Peyer's patch (tissue), 4 donors: ENCODE measurements at regions not wholly inside any gene's neighbourhood (a gene's known extent, or its start where the extent isn't known, plus 50 kb on each side); places are given as distances from the start of the nearest gene placed in this dataset.
"Not testable (repeated sequence)": the region's sequence is repeated elsewhere in the genome, so short reads cannot be mapped to it uniquely, and the experiment has no call there.

Source experiments
- DNase-seq, 3 donors: peaks; one replicate each; pipeline ENCODE4 v3.0.0-alpha.2; 2017 to 2019
- H3K27ac ChIP-seq, 4 donors: fragments of 200-600 bp; sonication (generic); one replicate each; pipeline ENCODE4 v1.5.1; 2016 to 2019
- H3K27me3 ChIP-seq, 2 donors: fragments of 200-600 bp; sonication (generic); one replicate each; pipeline ENCODE4 v1.5.1; 2019
- H3K36me3 ChIP-seq, 3 donors: fragments of 200-600 bp; sonication (generic); one replicate each; pipeline ENCODE4 v1.5.1; 2016 to 2019
- H3K4me1 ChIP-seq, 4 donors: fragments of 200-600 bp; sonication (generic); one replicate each; pipeline ENCODE4 v1.5.1; 2016 to 2019
- H3K4me3 ChIP-seq, 4 donors: fragments of 200-600 bp; sonication (generic); 1 replicate in 3 of 4; 2 replicates in 1 of 4; pipeline ENCODE4 v1.5.1; 2016 to 2019; ENCODE audit warnings: mild to moderate bottlenecking in 1 of 4
- H3K9me3 ChIP-seq, 4 donors: fragments of 200-600 bp; sonication (generic); one replicate each; pipeline ENCODE4 v1.5.1; 2016 to 2019; ENCODE audit warnings: mild to moderate bottlenecking in 1 of 4
- CTCF ChIP-seq, 6 experiments: fragments of 450-650 bp in 4 of 6; fragments of 200-600 bp in 2 of 6; sonication (generic) in 1 of 6; IDR thresholded peaks; one replicate each; pipeline ENCODE4 v1.5.1; 2017 to 2019; ENCODE audit warnings: antibody characterized with exemption in 6 of 6, mild to moderate bottlenecking in 3 of 6, moderate library complexity in 1 of 6
- POLR2A ChIP-seq, 2 donors: fragments of 450-650 bp; IDR thresholded peaks; one replicate each; pipeline ENCODE4 v1.5.1; 2017; ENCODE audit warnings: antibody characterized with exemption in 2 of 2, mild to moderate bottlenecking in 2 of 2, moderate library complexity in 2 of 2

GRCh38 chr7:112540839-112541577 lies 60.2 kb downstream of the LSMEM1 start:
- no peaks in the 10 kb centered on the region for H3K36me3 ChIP-seq
- H3K4me1 ChIP-seq: no peaks in the 10 kb centered on the region
- DNase-seq: no peak
- H3K27ac ChIP-seq: no peak overlapping the region
- H3K27me3 ChIP-seq: no peaks in the 10 kb centered on the region
- no peaks in the 10 kb centered on the region for H3K9me3 ChIP-seq
- no peak for TF ChIP-seq POLR2A (IDR thresholded peaks at IDR 0.05)
- no peak overlapping the region for H3K4me3 ChIP-seq

GRCh38 chr7:112546723-112547513 lies 66.1 kb downstream of the LSMEM1 start:
- H3K36me3 ChIP-seq: no peaks in the 10 kb centered on the region
- H3K27ac ChIP-seq: no peak overlapping the region
- DNase-seq: no peak
- TF ChIP-seq CTCF (IDR thresholded peaks at IDR 0.05) (no peak), POLR2A (IDR thresholded peaks at IDR 0.05) (no peak)
- H3K9me3 ChIP-seq: no peaks in the 10 kb centered on the region
- H3K27me3 ChIP-seq: no peaks in the 10 kb centered on the region
- H3K4me1 ChIP-seq: no peaks in the 10 kb centered on the region
- no peak overlapping the region for H3K4me3 ChIP-seq

GRCh38 chr7:112547916-112548315 lies 67.1 kb downstream of the LSMEM1 start:
- no peaks in the 10 kb centered on the region for H3K4me1 ChIP-seq

GRCh38 chr7:112550468-112551060 lies 69.8 kb downstream of the LSMEM1 start:
- Histone ChIP-seq H3K4me3 (no peak overlapping the region), H3K27me3 (no peaks in the 10 kb centered on the region), H3K27ac (no peak overlapping the region), H3K4me1 (no peaks in the 10 kb centered on the region), H3K36me3 (no peaks in the 10 kb centered on the region), H3K9me3 (no peaks in the 10 kb centered on the region)
- TF ChIP-seq CTCF (IDR thresholded peaks at IDR 0.05) (peak; percentile 44 to 97 (median 88)), POLR2A (IDR thresholded peaks at IDR 0.05) (no peak)
- no peak for DNase-seq

More at GRCh38 chr7:112547916-112548315, 67.1 kb downstream of the LSMEM1 start:
- Histone ChIP-seq H3K27me3 (no peaks in the 10 kb centered on the region), H3K4me3 (no peak overlapping the region), H3K27ac (no peak overlapping the region), H3K9me3 (no peaks in the 10 kb centered on the region), H3K36me3 (no peaks in the 10 kb centered on the region)
- TF ChIP-seq CTCF (IDR thresholded peaks at IDR 0.05) (no peak), POLR2A (IDR thresholded peaks at IDR 0.05) (no peak)
- no peak for DNase-seq

GRCh38 chr7:112551521-112551920 lies 70.7 kb downstream of the LSMEM1 start:
- H3K4me3 ChIP-seq, H3K27ac ChIP-seq, H3K4me1 ChIP-seq, H3K36me3 ChIP-seq, H3K27me3 ChIP-seq, H3K9me3 ChIP-seq, DNase-seq: not testable (repeated sequence)

GRCh38 chr7:112554591-112554990 lies 73.8 kb downstream of the LSMEM1 start:
- H3K36me3 ChIP-seq: no peaks in the 10 kb centered on the region
- no peaks in the 10 kb centered on the region for H3K9me3 ChIP-seq
- no peak overlapping the region for H3K4me3 ChIP-seq
- peaks cover 0 to 7% (median 2%) of the 10 kb centered on the region in 4 donors for H3K4me1 ChIP-seq
- TF ChIP-seq CTCF (IDR thresholded peaks at IDR 0.05) (peak in 3 of 6 experiments; percentile 1 to 42 (median 3)), POLR2A (IDR thresholded peaks at IDR 0.05) (no peak)
- no peak for DNase-seq
- H3K27ac ChIP-seq: no peak overlapping the region
- H3K27me3 ChIP-seq: no peaks in the 10 kb centered on the region
